CD4-positive, alpha-beta T cell treated with Interleukin-1 beta for 1 hour (primary cell): ENCODE measurements at regions not wholly inside any gene's neighbourhood (a gene's known extent, or its start where the extent isn't known, plus 50 kb on each side); places are given as distances from the start of the nearest gene placed in this dataset.

Source experiments
- DNase-seq, 2 donors: peaks; one replicate each; pipeline ENCODE4 v3.0.0-alpha.2; 2020 to 2022

DNA sequence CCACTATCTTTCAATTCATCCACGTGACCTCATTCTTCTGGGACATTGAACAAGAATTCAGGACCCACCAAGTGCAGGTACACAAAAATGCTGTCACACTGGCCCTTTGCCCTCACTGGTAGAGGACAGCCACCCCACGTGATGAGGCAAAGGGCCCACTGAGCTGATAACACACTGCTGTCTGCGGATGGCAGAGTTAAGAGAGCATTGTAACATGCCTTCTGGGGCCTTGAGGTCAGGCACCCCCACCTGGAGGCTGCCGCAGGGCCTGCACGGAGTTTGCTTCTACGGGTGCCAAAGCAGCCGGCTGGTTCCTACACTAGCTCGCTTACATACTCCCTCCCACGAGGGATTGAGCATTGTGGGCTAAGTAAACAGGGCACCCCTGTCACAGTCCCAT is 101.0 kb downstream of the LRIG3 start:
- DNase-seq = no peak

DNA sequence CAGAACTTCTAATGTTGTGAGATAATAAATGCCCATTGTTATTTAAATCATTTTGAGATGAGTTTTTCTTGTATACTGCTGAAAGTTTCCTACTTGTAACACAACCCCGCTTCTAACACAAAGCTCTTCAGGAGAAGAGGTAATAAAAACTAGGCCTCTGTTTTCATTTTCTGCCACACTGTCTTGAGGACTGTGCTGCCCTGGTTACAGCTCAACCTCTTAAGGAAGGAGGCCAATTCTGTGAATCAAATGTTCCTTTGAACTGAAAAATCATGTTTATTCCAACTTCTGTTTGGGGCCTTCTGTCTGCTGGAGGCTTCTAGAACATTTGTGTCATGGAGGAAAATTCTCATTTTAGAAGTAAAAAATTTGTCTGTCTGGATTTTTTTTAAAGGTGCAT is 100.3 kb downstream of the LRIG3 start:
- no peak for DNase-seq
